NCI-H1417 treated with DMSO at 0.1 percent for 48 hours (cell line): ENCODE measurements at regions not wholly inside any gene's neighbourhood (a gene's known extent, or its start where the extent isn't known, plus 50 kb on each side); places are given as distances from the start of the nearest gene placed in this dataset.

ENCODE experiments used
- DNase-seq: peaks from one replicate; lab custom pipeline; 2025; lab: John Stamatoyannopoulos, UW

GRCh38 chr13:56198350-56198749 is 942.4 kb upstream of the PRR20A start:
- no peak for DNase-seq

GRCh38 chr13:56201834-56202233 is 938.9 kb upstream of the PRR20A start:
- no peak for DNase-seq

DNA sequence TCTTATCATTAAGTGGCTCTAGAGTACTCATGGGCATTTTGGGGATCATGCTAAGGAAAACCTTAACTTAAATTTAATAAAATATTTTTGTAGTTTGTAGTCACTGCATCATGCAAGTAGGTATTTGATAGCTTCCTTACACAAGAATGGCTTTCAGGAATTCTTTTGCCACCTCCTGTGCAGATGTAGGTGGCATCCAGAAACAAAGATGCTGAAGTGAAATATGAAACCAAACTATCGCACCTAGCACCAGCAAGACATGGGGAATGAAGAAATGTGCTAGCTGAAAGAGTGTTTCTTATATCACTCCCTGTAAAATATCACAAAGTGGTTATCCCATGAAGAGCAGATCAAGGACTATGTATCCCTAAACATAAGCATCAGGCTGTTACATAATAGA is 924.5 kb upstream of the PRR20A start:
- no peak for DNase-seq

GRCh38 chr13:56247692-56248091 is 893.0 kb upstream of the PRR20A start:
- DNase-seq: no peak

DNA sequence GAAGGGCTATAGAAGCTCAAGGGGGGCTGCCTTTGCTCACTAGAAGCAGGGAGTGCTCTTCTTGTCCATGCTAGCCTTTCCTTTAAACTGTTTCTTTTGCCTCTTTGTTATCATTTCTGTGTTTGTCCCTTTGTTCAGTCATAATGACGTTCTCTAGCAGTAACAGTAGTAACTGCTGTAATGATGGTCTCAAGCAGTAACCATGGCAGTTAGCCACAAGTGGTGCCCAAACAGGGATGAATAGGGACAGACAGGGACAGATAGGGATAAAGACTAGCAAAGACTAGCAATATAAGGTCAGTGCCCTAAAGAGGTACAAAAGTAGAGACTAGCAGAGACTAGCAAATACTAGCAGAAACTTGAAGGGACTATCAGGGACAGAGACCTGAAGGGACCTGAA is 869.0 kb upstream of the PRR20A start:
- no peak for DNase-seq

DNA sequence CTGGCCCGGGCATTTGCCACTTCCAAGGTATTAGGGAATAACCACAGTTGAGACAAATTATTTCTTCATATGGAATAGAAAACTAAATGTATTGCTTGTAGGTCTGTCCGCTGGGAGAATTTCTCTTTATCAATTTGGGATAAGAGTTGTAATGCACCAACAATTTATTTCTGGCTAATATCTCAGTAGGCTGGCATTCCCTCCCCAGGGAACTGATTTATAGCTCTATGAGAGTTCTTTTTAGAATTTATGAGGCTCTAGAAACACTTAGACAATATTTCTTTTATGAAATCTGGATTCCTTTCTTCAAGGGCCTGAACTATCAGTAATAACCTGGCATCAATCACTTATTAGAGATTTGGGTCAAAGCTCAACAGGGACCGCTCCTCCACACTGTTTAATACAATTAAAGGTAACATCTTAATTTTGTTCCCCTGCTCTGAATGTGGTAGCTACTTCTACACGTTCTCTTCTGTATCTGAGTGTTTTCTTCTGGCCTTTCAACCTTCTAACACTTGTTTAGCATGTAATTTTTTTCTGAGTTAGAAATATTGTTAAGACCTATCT is 857.4 kb upstream of the PRR20A start:
- DNase-seq: no peak

GRCh38 chr13:56299650-56300049 is 841.1 kb upstream of the PRR20A start:
- no peak for DNase-seq

DNA sequence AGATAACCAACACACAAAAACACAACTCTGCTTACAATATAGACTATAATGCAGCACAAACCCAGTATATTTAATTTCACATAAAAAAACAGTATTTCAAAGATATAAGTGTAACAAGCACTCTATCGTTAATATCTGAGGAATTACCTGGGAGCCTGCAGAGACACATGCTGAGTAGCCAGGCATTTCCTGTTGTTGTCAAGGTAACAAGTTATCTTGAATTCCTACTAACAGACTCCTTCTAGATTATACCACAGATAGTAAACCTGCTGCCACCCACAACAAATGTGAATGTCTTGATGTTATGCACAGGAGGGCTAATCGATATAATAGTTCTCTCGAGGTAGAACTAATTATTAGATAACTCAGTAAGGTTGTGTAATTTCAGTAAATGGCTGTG is 826.0 kb upstream of the PRR20A start:
- DNase-seq: no peak

DNA sequence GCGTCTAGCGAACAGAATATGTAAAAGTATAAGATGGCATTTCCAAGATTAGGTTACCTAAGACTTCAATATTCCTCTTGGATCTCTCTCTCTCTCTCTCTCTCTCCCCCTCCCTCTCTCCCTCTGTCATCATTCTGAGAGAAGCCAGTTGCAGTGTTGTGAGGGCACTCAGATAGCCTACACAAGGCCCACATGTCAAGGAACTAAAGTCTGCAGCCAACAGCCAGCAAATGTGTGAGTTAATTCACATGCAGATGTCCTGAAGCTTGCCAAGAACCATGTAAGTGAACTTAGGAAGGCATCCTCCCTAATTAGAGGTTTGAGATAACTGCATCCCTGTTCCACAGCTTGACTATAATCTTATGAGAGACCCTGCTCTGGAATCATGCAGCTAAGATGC is 822.9 kb upstream of the PRR20A start:
- DNase-seq: no peak

- no peak for DNase-seq
Measured at GRCh38 chr13:56332671-56333070, 808.0 kb upstream of the PRR20A start.

DNA sequence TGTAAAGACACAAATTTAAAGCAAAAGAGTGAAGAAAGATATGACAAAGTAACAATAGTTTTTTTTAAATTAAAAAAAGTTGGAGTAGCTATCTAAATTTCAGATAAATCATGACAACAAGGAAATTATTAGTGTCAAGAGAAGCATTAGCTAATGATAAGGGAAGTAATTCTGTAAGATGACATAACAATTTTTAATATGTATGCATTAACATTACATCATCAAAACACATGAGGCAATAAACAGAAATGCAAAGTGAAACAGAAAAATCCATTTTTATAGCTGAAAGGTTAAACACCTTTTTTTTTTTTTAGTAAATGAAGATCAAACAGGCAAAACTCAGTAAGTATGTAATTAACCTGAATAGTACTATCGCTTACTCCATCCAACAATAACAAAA is 804.9 kb upstream of the PRR20A start:
- DNase-seq: no peak

- DNase-seq: no peak
Measured at GRCh38 chr13:56338421-56338820, 802.3 kb upstream of the PRR20A start.

DNA sequence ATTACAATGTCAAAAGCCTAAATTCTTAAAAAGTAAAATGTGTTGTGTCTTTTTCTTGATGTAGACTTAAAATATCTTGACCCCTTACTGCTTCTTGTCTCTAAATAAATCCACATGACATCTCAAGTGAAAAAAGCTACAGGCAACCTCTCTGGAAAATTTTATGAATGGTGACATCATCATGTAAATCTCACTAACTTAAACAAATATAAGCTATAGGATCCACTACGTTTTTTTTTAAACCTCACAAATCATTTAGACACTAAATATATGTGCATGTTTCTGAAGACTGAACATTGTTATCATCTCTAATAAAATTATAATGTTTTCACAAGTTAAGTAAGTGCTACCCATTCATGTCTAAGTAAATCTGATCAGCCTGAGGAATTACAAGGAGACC is 793.7 kb upstream of the PRR20A start:
- DNase-seq: no peak

DNA sequence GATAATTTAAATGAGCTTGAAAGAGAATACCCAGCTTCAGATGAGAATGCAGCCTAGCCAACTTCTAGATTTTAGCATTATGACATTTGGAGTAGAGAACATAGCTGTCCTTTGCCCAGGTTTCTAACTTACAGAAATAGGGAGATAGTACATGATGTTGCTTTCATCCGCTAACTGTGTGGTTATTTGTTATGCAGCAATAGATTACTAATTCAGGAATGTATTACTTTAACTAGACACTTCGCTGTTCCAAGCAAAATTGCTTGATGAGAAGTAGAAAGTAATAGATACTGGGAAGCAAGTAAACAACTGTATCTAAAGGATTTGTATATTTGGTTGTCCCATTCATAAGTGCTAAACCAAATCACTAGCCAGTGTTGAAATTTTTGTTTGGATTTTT is 790.9 kb upstream of the PRR20A start:
- DNase-seq: no peak

- DNase-seq: no peak
Measured at GRCh38 chr13:56351041-56351440, 789.7 kb upstream of the PRR20A start.

DNA sequence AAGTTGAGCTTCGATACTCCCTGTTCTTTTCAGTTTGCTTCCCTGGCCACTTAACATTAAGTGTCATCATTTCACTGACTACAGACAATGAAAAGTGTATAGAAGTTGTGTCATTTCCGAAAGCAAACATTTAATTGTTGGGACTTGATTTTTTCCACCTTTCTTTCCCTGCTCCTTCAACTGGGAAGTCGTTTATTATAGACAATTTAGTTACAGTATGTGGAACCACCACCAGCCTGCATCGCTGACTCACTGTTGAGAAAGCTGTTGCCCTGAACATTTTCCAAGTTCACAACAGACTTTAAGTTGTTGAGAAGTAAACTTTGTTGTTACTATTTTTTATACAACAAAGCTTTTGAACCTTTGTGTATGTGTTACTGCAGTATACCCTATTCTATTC is 788.4 kb upstream of the PRR20A start:
- no peak for DNase-seq

DNA sequence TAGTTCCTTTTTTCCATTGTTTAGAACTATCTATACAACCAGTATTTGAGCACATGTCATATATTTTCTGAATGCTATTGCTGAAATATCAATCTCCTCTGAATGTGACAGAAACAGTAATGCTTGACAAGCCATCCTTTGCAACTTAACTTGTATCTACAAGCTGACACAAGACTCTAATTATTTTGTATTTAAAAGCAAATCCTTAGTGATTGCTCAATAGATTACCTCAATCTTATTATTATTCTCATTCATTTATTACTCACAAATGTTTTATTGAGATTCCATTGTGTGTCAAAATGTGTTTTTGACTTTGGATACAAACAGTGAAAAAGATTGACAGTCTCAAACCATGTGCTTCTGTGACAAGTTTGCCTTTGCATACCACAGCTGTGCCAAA is 787.8 kb upstream of the PRR20A start:
- no peak for DNase-seq

DNA sequence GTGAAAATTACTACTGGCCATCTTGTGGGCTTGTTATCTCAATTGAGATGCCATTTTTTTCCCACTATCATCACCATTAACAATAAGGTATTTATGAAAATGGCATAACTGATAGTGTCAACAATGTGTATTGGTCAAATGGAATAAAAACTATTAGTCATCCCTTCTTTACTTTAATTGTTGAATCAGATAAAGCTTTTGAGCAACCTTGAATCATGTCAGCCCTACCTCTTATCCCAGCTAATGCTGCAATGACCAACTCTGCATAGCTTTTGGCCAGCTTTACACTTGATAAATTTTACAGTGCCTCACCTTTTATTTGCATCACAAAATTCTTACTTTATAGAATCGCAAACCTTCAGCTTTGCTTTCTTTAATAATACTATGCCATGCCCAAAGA is 784.0 kb upstream of the PRR20A start:
- DNase-seq: no peak

GRCh38 chr13:56378566-56378965 is 762.2 kb upstream of the PRR20A start:
- DNase-seq: no peak

DNA sequence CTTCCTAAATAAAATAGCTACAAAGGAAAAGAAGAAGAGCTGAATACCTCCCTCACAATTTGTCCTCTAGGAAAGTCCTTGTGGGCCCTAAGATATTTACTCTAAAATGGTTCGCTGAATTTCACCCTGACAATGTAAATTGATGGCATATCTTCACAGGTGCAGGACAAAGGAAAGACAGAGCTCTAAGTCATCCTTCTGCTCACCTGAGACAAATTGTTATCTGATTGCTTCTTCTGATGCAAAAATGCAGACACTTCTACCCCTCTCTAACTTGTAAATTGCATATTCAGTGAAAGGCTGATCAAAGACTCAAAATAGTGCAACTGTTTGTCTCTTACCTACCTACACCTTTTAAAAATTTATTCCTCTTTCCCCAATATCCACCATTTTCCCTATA is 747.2 kb upstream of the PRR20A start:
- no peak for DNase-seq

GRCh38 chr13:56396318-56396717 is 744.4 kb upstream of the PRR20A start:
- DNase-seq: no peak

GRCh38 chr13:56400774-56401173 is 739.9 kb upstream of the PRR20A start:
- no peak for DNase-seq

DNA sequence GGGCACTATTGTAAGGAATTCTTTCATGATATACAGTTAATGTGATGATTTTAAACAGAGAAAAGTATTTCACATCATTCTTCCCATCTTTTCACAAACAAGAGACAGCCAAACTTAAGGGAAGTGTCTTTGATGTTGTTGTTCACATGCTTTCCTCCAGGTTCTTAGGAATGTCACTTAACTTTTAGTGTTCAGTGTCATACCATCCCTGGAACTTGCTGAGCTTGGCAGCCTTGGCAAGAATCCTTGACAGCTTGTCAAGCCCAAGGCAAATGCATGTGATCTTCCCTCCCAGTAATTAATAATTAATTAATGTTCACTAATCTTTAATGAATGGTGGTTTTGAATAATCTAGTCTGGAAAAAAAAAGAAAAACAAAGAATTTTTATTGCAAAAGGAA is 727.9 kb upstream of the PRR20A start:
- no peak for DNase-seq

DNA sequence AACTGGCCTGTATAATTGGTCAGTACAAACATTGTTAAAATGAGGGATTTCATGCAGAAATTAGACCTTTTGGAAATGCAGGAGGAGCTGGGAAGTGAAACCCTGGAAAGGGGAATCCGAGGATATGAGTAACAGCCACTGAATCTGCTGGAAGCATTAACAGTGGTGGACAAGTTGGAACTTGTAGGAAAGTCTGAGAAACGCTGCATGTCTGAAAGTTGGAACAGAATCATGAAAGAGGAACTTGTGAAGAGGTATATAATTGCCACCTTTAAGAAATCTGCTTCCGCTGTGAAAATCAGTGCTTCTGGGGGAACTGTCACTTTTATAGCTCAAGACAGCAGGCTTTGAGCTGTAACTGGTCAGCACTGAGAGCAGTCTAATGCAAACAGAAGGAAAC is 716.5 kb upstream of the PRR20A start:
- no peak for DNase-seq
